ENCODE measurements at regions not wholly inside any gene's neighbourhood (a gene's known extent, or its start where the extent isn't known, plus 50 kb on each side); places are given as distances from the start of the nearest gene placed in this dataset.

DNA sequence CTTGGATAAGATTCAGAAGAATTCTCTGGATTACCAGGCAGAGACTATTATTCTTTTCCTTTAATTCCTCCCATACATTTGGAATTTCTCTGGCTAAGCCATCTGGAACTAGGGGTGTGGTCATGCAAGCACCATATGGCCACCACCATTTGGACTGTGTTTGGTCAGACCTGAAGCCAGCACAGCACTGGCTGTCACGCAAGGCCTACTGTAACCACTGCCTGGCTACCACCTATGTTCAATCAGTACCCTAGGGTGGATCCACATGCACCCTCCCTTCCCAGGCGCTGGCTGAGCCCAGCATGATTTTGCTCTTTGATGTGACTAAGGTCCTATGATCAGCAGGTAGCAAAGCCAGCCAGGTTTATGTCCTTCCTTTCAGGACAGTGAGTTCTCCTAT lies 287.8 kb upstream of the GOLIM4 start (continued):
- TF ChIP-seq, protein P1, sequence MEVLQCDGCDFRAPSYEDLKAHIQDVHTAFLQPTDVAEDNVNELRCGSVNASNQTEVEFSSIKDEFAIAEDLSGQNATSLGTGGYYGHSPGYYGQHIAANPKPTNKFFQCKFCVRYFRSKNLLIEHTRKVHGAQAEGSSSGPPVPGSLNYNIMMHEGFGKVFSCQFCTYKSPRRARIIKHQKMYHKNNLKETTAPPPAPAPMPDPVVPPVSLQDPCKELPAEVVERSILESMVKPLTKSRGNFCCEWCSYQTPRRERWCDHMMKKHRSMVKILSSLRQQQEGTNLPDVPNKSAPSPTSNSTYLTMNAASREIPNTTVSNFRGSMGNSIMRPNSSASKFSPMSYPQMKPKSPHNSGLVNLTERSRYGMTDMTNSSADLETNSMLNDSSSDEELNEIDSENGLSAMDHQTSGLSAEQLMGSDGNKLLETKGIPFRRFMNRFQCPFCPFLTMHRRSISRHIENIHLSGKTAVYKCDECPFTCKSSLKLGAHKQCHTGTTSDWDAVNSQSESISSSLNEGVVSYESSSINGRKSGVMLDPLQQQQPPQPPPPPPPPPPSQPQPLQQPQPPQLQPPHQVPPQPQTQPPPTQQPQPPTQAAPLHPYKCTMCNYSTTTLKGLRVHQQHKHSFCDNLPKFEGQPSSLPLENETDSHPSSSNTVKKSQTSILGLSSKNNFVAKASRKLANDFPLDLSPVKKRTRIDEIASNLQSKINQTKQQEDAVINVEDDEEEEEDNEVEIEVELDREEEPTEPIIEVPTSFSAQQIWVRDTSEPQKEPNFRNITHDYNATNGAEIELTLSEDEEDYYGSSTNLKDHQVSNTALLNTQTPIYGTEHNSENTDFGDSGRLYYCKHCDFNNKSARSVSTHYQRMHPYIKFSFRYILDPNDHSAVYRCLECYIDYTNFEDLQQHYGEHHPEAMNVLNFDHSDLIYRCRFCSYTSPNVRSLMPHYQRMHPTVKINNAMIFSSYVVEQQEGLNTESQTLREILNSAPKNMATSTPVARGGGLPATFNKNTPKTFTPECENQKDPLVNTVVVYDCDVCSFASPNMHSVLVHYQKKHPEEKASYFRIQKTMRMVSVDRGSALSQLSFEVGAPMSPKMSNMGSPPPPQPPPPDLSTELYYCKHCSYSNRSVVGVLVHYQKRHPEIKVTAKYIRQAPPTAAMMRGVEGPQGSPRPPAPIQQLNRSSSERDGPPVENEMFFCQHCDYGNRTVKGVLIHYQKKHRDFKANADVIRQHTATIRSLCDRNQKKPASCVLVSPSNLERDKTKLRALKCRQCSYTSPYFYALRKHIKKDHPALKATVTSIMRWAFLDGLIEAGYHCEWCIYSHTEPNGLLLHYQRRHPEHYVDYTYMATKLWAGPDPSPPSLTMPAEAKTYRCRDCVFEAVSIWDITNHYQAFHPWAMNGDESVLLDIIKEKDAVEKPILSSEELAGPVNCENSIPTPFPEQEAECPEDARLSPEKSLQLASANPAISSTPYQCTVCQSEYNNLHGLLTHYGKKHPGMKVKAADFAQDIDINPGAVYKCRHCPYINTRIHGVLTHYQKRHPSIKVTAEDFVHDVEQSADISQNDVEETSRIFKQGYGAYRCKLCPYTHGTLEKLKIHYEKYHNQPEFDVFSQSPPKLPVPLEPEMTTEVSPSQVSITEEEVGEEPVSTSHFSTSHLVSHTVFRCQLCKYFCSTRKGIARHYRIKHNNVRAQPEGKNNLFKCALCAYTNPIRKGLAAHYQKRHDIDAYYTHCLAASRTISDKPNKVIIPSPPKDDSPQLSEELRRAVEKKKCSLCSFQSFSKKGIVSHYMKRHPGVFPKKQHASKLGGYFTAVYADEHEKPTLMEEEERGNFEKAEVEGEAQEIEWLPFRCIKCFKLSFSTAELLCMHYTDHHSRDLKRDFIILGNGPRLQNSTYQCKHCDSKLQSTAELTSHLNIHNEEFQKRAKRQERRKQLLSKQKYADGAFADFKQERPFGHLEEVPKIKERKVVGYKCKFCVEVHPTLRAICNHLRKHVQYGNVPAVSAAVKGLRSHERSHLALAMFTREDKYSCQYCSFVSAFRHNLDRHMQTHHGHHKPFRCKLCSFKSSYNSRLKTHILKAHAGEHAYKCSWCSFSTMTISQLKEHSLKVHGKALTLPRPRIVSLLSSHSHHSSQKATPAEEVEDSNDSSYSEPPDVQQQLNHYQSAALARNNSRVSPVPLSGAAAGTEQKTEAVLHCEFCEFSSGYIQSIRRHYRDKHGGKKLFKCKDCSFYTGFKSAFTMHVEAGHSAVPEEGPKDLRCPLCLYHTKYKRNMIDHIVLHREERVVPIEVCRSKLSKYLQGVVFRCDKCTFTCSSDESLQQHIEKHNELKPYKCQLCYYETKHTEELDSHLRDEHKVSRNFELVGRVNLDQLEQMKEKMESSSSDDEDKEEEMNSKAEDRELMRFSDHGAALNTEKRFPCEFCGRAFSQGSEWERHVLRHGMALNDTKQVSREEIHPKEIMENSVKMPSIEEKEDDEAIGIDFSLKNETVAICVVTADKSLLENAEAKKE (CRISPR knock-in tag; IDR thresholded peaks at IDR 0.05): no peak
- TF ChIP-seq, protein P2, sequence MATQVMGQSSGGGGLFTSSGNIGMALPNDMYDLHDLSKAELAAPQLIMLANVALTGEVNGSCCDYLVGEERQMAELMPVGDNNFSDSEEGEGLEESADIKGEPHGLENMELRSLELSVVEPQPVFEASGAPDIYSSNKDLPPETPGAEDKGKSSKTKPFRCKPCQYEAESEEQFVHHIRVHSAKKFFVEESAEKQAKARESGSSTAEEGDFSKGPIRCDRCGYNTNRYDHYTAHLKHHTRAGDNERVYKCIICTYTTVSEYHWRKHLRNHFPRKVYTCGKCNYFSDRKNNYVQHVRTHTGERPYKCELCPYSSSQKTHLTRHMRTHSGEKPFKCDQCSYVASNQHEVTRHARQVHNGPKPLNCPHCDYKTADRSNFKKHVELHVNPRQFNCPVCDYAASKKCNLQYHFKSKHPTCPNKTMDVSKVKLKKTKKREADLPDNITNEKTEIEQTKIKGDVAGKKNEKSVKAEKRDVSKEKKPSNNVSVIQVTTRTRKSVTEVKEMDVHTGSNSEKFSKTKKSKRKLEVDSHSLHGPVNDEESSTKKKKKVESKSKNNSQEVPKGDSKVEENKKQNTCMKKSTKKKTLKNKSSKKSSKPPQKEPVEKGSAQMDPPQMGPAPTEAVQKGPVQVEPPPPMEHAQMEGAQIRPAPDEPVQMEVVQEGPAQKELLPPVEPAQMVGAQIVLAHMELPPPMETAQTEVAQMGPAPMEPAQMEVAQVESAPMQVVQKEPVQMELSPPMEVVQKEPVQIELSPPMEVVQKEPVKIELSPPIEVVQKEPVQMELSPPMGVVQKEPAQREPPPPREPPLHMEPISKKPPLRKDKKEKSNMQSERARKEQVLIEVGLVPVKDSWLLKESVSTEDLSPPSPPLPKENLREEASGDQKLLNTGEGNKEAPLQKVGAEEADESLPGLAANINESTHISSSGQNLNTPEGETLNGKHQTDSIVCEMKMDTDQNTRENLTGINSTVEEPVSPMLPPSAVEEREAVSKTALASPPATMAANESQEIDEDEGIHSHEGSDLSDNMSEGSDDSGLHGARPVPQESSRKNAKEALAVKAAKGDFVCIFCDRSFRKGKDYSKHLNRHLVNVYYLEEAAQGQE (IDR thresholded peaks at IDR 0.05; ENCODE audit: unreplicated experiment): no peak

DNA sequence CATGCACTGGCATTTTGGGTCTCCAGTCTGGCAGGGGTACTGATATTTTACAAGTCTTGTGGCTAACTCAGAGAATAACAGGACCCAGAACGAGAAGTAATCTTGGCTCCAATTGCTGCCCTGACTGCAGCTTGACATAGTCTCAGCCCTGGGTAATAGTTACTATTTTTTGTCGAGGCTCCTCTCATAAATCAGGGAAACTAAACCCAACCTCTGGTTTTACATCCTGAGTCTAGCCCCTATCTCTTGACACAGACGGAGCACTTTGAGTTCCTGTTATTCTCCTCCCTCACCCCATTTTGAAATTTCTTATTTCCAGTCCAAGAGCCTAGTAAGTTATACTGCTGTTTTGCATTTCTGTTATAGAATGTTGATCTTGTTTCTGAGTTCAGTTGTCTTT lies 276.1 kb upstream of the GOLIM4 start:
- Mint-ChIP-seq H3K4me3 (no peak overlapping the region), H3K27me3 (ENCODE audit: insufficient read depth, low read depth, poor library complexity) (no peaks in the 10 kb centered on the region), H3K4me1 (peaks cover 3% of the 10 kb centered on the region; the same call in 2 of the 3 replicates), H3K27ac (no peak overlapping the region), H3K36me3 (ENCODE audit: low read depth) (no peaks in the 10 kb centered on the region), H3K9me3 (no peaks in the 10 kb centered on the region)
- Histone ChIP-seq H3K36me3 (ENCODE audit: insufficient read depth) (no peaks in the 10 kb centered on the region), H3K4me3 (no peak overlapping the region), H3K79me2 (replicated peaks; ENCODE audit: insufficient read depth) (no peaks in the 10 kb centered on the region), H3K27me3 (ENCODE audit: insufficient read depth) (no peaks in the 10 kb centered on the region), H3K4me2 (no peak overlapping the region), H3F3A (replicated peaks; ENCODE audit: low read depth) (no peaks in the 10 kb centered on the region), H3K27ac (ENCODE audit: low read depth) (no peak overlapping the region), H2AFZ (no peak overlapping the region), H3K9me2 (ENCODE audit: insufficient read depth) (no peaks in the 10 kb centered on the region), H4K20me1 (replicated peaks; ENCODE audit: insufficient read depth) (no peaks in the 10 kb centered on the region), H3K4me1 (ENCODE audit: insufficient read depth) (no peaks in the 10 kb centered on the region)
- no peak for DNase-seq (ENCODE audit: low spot score)
- ATAC-seq: no peak
- TF ChIP-seq EZH2phosphoT487 (IDR thresholded peaks at IDR 0.05; ENCODE audit: unreplicated experiment): no peak
- TF ChIP-seq STAT1 (IDR thresholded peaks at IDR 0.05; ENCODE audit: unreplicated experiment): no peak
- no peak for TF ChIP-seq ZNF114 (CRISPR knock-in tag; IDR thresholded peaks at IDR 0.05)
- TF ChIP-seq, protein P2 (IDR thresholded peaks at IDR 0.05; ENCODE audit: unreplicated experiment): no peak
- TF ChIP-seq EZH2 (IDR thresholded peaks at IDR 0.05; ENCODE audit: low read depth, unreplicated experiment): no peak
- TF ChIP-seq CREB1 (CRISPR knock-in tag; IDR thresholded peaks at IDR 0.05; ENCODE audit: low read depth): no peak
- TF ChIP-seq, protein P3, sequence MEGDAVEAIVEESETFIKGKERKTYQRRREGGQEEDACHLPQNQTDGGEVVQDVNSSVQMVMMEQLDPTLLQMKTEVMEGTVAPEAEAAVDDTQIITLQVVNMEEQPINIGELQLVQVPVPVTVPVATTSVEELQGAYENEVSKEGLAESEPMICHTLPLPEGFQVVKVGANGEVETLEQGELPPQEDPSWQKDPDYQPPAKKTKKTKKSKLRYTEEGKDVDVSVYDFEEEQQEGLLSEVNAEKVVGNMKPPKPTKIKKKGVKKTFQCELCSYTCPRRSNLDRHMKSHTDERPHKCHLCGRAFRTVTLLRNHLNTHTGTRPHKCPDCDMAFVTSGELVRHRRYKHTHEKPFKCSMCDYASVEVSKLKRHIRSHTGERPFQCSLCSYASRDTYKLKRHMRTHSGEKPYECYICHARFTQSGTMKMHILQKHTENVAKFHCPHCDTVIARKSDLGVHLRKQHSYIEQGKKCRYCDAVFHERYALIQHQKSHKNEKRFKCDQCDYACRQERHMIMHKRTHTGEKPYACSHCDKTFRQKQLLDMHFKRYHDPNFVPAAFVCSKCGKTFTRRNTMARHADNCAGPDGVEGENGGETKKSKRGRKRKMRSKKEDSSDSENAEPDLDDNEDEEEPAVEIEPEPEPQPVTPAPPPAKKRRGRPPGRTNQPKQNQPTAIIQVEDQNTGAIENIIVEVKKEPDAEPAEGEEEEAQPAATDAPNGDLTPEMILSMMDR (conservative IDR thresholded peaks at IDR 0.05; ENCODE audit: low read depth in 2 of 2): no peak
- TF ChIP-seq ZNF331 (CRISPR knock-in tag; IDR thresholded peaks at IDR 0.05; ENCODE audit: low read depth): no peak

Data from GM23338 (cell line).